ENCODE measurements at regions not wholly inside any gene's neighbourhood (a gene's known extent, or its start where the extent isn't known, plus 50 kb on each side); places are given as distances from the start of the nearest gene placed in this dataset.

DNA sequence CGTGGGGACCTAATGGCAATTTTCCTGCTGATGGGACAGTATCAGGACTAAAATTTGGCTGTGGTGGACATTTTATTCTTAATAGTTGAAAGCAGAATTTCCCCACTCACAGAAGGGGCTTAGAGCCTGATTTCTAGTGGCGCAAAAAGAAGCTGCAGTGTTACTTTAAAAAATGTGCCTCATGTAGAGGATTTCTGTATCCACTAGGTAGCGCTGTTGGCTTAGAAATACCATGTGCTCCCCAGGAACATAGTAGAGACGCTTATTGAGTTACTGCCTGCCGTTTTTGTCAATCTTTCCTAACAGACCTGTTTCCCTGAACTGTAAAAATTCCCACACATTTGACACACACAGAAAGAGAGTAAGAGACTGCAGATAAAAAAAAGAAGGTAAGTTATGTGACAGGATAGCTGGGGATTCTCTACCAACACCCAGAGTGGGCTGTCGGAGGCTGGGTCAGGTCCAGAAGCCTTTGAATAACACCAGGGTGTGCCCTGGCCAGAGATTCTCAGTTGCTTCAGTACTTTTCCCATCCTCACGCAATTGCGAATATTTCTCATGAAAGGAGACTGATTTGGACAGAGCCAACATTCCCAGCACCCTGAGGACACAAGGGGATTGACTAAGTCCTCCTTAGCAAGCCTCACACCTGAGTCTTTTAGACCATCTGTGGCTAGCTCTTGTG lies 88.4 kb downstream of the ZXDA start:
- TF ChIP-seq RAD21 (conservative IDR thresholded peaks at IDR 0.05), result peak; percentile 20
- TF ChIP-seq POLR2AphosphoS5 (IDR thresholded peaks at IDR 0.05), result no peak
- no peak for TF ChIP-seq EZH2 (IDR thresholded peaks at IDR 0.05; ENCODE audit: borderline replicate concordance, insufficient read depth, low read length, poor library complexity, severe bottlenecking)
- TF ChIP-seq, protein P1, sequence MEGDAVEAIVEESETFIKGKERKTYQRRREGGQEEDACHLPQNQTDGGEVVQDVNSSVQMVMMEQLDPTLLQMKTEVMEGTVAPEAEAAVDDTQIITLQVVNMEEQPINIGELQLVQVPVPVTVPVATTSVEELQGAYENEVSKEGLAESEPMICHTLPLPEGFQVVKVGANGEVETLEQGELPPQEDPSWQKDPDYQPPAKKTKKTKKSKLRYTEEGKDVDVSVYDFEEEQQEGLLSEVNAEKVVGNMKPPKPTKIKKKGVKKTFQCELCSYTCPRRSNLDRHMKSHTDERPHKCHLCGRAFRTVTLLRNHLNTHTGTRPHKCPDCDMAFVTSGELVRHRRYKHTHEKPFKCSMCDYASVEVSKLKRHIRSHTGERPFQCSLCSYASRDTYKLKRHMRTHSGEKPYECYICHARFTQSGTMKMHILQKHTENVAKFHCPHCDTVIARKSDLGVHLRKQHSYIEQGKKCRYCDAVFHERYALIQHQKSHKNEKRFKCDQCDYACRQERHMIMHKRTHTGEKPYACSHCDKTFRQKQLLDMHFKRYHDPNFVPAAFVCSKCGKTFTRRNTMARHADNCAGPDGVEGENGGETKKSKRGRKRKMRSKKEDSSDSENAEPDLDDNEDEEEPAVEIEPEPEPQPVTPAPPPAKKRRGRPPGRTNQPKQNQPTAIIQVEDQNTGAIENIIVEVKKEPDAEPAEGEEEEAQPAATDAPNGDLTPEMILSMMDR (IDR thresholded peaks at IDR 0.05; ENCODE audit: poor library complexity, severe bottlenecking), result peak; percentile 33
- TF ChIP-seq REST (IDR thresholded peaks at IDR 0.05; ENCODE audit: borderline replicate concordance), result no peak
